NT2/D1 (cell line): ENCODE measurements at regions not wholly inside any gene's neighbourhood (a gene's known extent, or its start where the extent isn't known, plus 50 kb on each side); places are given as distances from the start of the nearest gene placed in this dataset.

Experiments
- SUZ12 ChIP-seq: IDR thresholded peaks from 2 replicates; pipeline ENCODE4 v1.6.1; 2011; ENCODE audit not compliant: insufficient read length, insufficient read depth; ENCODE audit errors: extremely low read depth
- YY1 ChIP-seq: IDR thresholded peaks from 2 replicates; pipeline ENCODE4 v1.6.1; 2011; ENCODE audit not compliant: insufficient read length, insufficient read depth
- ZNF274 ChIP-seq: IDR thresholded peaks from 2 replicates; pipeline ENCODE4 v1.6.1; 2011; ENCODE audit warnings: mild to moderate bottlenecking, low read depth, low read length

DNA sequence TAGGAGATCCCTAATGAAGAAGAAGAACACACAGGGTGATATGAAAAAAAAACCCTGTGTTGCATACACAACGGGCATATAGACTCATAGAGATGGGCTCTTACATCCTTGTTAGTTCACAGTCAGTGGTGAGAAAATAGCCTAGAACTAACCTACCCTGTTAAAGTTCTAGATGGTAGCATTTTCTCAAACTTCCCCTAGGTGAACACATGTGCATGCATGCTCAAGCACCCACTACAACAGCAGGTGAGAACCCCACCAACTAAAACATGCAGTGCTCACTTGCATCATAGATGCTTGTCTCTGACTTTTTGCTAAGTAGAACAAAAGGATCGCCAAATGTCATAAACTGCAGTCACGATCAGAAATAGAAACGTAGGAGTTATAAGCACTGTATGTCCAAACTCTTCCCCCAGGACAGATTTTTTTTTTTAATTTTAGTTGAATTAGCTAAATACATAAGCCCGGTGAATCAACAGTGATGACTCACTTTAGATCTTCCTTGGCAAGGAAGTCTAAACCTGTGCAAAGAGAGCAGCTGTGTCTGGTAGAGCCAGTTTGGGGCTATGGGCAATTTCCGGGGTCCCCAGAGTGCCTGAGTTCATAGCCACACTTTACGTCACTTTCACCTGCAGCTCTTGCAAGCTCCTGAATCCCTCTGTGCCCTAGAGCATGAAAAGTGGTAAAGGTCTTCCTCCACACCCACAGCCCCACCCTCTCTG lies 96.2 kb upstream of the SEMA6D start:
- no peak for TF ChIP-seq ZNF274
- TF ChIP-seq SUZ12, result no peak
- no peak for TF ChIP-seq YY1
